PC-3 (cell line): ENCODE measurements at regions not wholly inside any gene's neighbourhood (a gene's known extent, or its start where the extent isn't known, plus 50 kb on each side); places are given as distances from the start of the nearest gene placed in this dataset.

Experiments used
- ATAC-seq: fragments of 200-7000 bp; cut with Tn5 transposase; 2 replicates; pipeline ENCODE4 v1.9.1; 2020; ENCODE audit warnings: mild to moderate bottlenecking, moderate library complexity
- BruUV-seq: library from RNA; stranded (reverse); fragments of 400-500 nt; replicated peaks from 2 replicates; lab custom pipeline; 2021; lab: Mats Ljungman, UMichigan
- CTCF ChIA-PET: fragments of 300-600 bp; sonication (Branson Sonifier 250); formaldehyde crosslinking; loops from one replicate; lab custom pipeline; 2022; ENCODE audit warnings: antibody characterized with exemption; lab: Charles Lee
- POLR2A ChIA-PET: fragments of 300-600 bp; sonication (Branson Sonifier 250); formaldehyde crosslinking; loops from one replicate; lab custom pipeline; 2022; ENCODE audit warnings: antibody characterized with exemption; ENCODE audit not compliant: unreplicated experiment; lab: Charles Lee
- DNase-seq: peaks from one replicate; pipeline ENCODE4 v3.0.0-alpha.2; 2015
- H2AFZ ChIP-seq: fragments of 300-600 bp; sonication (generic); 2 replicates; pipeline ENCODE4 v1.6.0; 2016; ENCODE audit warnings: antibody characterized with exemption, low read length
- H3F3A ChIP-seq: fragments of 300-600 bp; sonication (generic); one replicate; pipeline ENCODE4 v1.6.0; 2017; ENCODE audit warnings: antibody characterized with exemption, low read length, control low read depth, mild to moderate bottlenecking; ENCODE audit not compliant: unreplicated experiment
- H3K27ac ChIP-seq: fragments of 300-600 bp; sonication (generic); 2 replicates; pipeline ENCODE4 v1.5.1; 2016; ENCODE audit warnings: mild to moderate bottlenecking, low read length
- H3K27me3 ChIP-seq: fragments of 300-600 bp; sonication (generic); 2 replicates; pipeline ENCODE4 v1.6.1; 2016; ENCODE audit warnings: low read length, mixed read lengths
- H3K36me3 ChIP-seq: fragments of 300-600 bp; sonication (generic); 2 replicates; pipeline ENCODE4 v1.6.1; 2016; ENCODE audit warnings: low read depth, mixed run types, low read length, mixed read lengths
- H3K4me1 ChIP-seq: fragments of 300-600 bp; sonication (generic); 2 replicates; pipeline ENCODE4 v1.5.1; 2016; ENCODE audit warnings: low read length; ENCODE audit not compliant: insufficient read depth
- H3K4me2 ChIP-seq: fragments of 300-600 bp; sonication (generic); 2 replicates; pipeline ENCODE4 v1.6.0; 2016; ENCODE audit warnings: low read length
- H3K4me3 ChIP-seq: fragments of 300-600 bp; sonication (generic); 2 replicates; pipeline ENCODE4 v1.5.1; 2016; ENCODE audit warnings: mild to moderate bottlenecking, low read length, mixed read lengths
- H3K79me2 ChIP-seq: fragments of 300-600 bp; sonication (generic); 2 replicates; pipeline ENCODE4 v1.6.1; 2017; ENCODE audit warnings: low read length, mixed read lengths
- H3K9ac ChIP-seq: fragments of 300-600 bp; sonication (generic); 2 replicates; pipeline ENCODE4 v1.6.0; 2016; ENCODE audit warnings: mild to moderate bottlenecking, low read length
- H3K9me2 ChIP-seq: fragments of 300-600 bp; sonication (generic); replicated peaks from 2 replicates; pipeline ENCODE4 v1.6.1; 2016; ENCODE audit warnings: mixed run types, low read length, mixed read lengths
- H3K9me3 ChIP-seq: fragments of 300-600 bp; sonication (generic); 2 replicates; pipeline ENCODE4 v1.6.1; 2016; ENCODE audit warnings: low read length, mixed read lengths
- H4K20me1 ChIP-seq: fragments of 300-600 bp; sonication (generic); 2 replicates; pipeline ENCODE4 v1.6.1; 2016; ENCODE audit warnings: low read length, mixed read lengths
- CTCF ChIP-seq: fragments of 300-600 bp; sonication (generic); conservative IDR thresholded peaks from 2 replicates; pipeline ENCODE4 v1.5.1; 2017; ENCODE audit warnings: antibody characterized with exemption, low read depth, mild to moderate bottlenecking, low read length
- EZH2 ChIP-seq: fragments of 300-600 bp; sonication (generic); IDR thresholded peaks from one replicate; pipeline ENCODE4 v1.6.1; 2017; ENCODE audit warnings: antibody characterized with exemption, mild to moderate bottlenecking, low read length; ENCODE audit not compliant: unreplicated experiment
- EZH2phosphoT487 ChIP-seq: fragments of 300-600 bp; sonication (generic); IDR thresholded peaks from 2 replicates; pipeline ENCODE4 v1.6.1; 2018; ENCODE audit warnings: mild to moderate bottlenecking, antibody characterized with exemption, low read length, borderline replicate concordance
- intact Hi-C: fragments of 100-400 bp; cut with micrococcal nuclease; formaldehyde crosslinking; loops from 2 replicates; pipeline ENCODE4 v1.9.0; 2023

- H3K79me2 ChIP-seq = no peaks in the 10 kb centered on the region
- no peaks in the 10 kb centered on the region for H3K9me2 ChIP-seq
- no peak overlapping the region for H3K27ac ChIP-seq
- POLR2A ChIA-PET = no interaction called here
- intact Hi-C loops = no loop called here
- H3K27me3 ChIP-seq = no peaks in the 10 kb centered on the region
- CTCF ChIA-PET = no interaction called here
- H3F3A ChIP-seq = no peaks in the 10 kb centered on the region
- ATAC-seq (no peak), DNase-seq (no peak)
- H3K4me3 ChIP-seq = no peak overlapping the region
- no peak overlapping the region for H3K9ac ChIP-seq
- H3K36me3 ChIP-seq = no peaks in the 10 kb centered on the region
- no peaks in the 10 kb centered on the region for H3K4me1 ChIP-seq
- H3K4me2 ChIP-seq = no peak overlapping the region
- no TSS peak for BruUV-seq
- no peaks in the 10 kb centered on the region for H3K9me3 ChIP-seq
- H2AFZ ChIP-seq = no peak overlapping the region
- TF ChIP-seq CTCF = no peak
- TF ChIP-seq EZH2phosphoT487 = no peak
- TF ChIP-seq EZH2 = no peak
- no peaks in the 10 kb centered on the region for H4K20me1 ChIP-seq
These were observed 316.0 kb downstream of the ETS1 start for GRCh38 chr11:128271401-128271800.

- Histone ChIP-seq H3K9ac (no peak overlapping the region), H3K36me3 (no peaks in the 10 kb centered on the region), H4K20me1 (no peaks in the 10 kb centered on the region), H3K4me1 (no peaks in the 10 kb centered on the region), H3K4me3 (no peak overlapping the region), H3K27ac (no peak overlapping the region), H3K9me3 (no peaks in the 10 kb centered on the region), H2AFZ (no peak overlapping the region), H3K79me2 (no peaks in the 10 kb centered on the region), H3F3A (no peaks in the 10 kb centered on the region), H3K9me2 (no peaks in the 10 kb centered on the region), H3K27me3 (no peaks in the 10 kb centered on the region), H3K4me2 (no peak overlapping the region)
- CTCF ChIA-PET = no interaction called here
- ATAC-seq (no peak), DNase-seq (no peak)
- POLR2A ChIA-PET = no interaction called here
- TF ChIP-seq EZH2 (no peak), EZH2phosphoT487 (no peak), CTCF (no peak)
- intact Hi-C loops = no loop called here
- no TSS peak for BruUV-seq
These were observed 317.9 kb downstream of the ETS1 start for GRCh38 chr11:128269466-128269865.

GRCh38 chr11:128266893-128267292, 320.5 kb downstream of the ETS1 start:
- Histone ChIP-seq H3K9me2 (no peaks in the 10 kb centered on the region), H2AFZ (no peak overlapping the region), H3K9me3 (no peaks in the 10 kb centered on the region), H4K20me1 (no peaks in the 10 kb centered on the region), H3K4me1 (no peaks in the 10 kb centered on the region), H3K79me2 (no peaks in the 10 kb centered on the region), H3K4me2 (no peak overlapping the region), H3K9ac (no peak overlapping the region), H3K36me3 (no peaks in the 10 kb centered on the region), H3K27ac (no peak overlapping the region), H3F3A (no peaks in the 10 kb centered on the region), H3K4me3 (no peak overlapping the region), H3K27me3 (no peaks in the 10 kb centered on the region)
- DNase-seq = no peak
- TF ChIP-seq EZH2phosphoT487 = no peak
- no peak for TF ChIP-seq EZH2
- no peak for TF ChIP-seq CTCF
- CTCF ChIA-PET = no interaction called here
- BruUV-seq = no TSS peak
- POLR2A ChIA-PET = no interaction called here
- intact Hi-C loops = no loop called here
- ATAC-seq = no peak
